DND-41 (cell line): ENCODE measurements at regions not wholly inside any gene's neighbourhood (a gene's known extent, or its start where the extent isn't known, plus 50 kb on each side); places are given as distances from the start of the nearest gene placed in this dataset.
"Not testable (repeated sequence)": the region's sequence is repeated elsewhere in the genome, so short reads cannot be mapped to it uniquely, and the experiment has no call there.

Experiments used
- CTCF ChIP-seq: IDR thresholded peaks from 2 replicates; pipeline ENCODE4 v1.5.1; 2012; ENCODE audit warnings: borderline replicate concordance, low read length, moderate library complexity, mild to moderate bottlenecking; ENCODE audit not compliant: poor library complexity, severe bottlenecking; ENCODE audit errors: extremely low read depth
- EZH2 ChIP-seq: IDR thresholded peaks from 3 replicates; pipeline ENCODE4 v1.6.1; 2012; ENCODE audit warnings: borderline replicate concordance, low read depth, mild to moderate bottlenecking, moderate library complexity, low read length, inconsistent platforms; ENCODE audit not compliant: severe bottlenecking

GRCh38 chr3:81329835-81330234 is 431.6 kb downstream of the GBE1 start:
- not testable (repeated sequence) for TF ChIP-seq CTCF, EZH2
